Gastroesophageal sphincter (tissue), 4 donors: ENCODE measurements at regions not wholly inside any gene's neighbourhood (a gene's known extent, or its start where the extent isn't known, plus 50 kb on each side); places are given as distances from the start of the nearest gene placed in this dataset.

Experiments
- ATAC-seq: fragments of 150-250 bp; one replicate; pipeline ENCODE4 v1.9.1; 2016; ENCODE audit warnings: mild to moderate bottlenecking, moderate library complexity
- H3K27ac ChIP-seq, 4 donors: fragments of 200-600 bp; sonication (generic) in 3 of 4; 1 replicate in 3 of 4; 2 replicates in 1 of 4; pipeline ENCODE4 v1.5.1; 2016 to 2019
- H3K27me3 ChIP-seq: fragments of 200-600 bp; sonication (generic); one replicate; pipeline ENCODE4 v1.5.1; 2019
- H3K36me3 ChIP-seq, 2 donors: fragments of 200-600 bp; sonication (generic); one replicate each; pipeline ENCODE4 v1.5.1; 2019; ENCODE audit warnings: control low read depth in 1 of 2
- H3K4me1 ChIP-seq, 3 donors: fragments of 200-600 bp; sonication (generic); 1 replicate in 2 of 3; 2 replicates in 1 of 3; pipeline ENCODE4 v1.5.1; 2016 to 2019; ENCODE audit warnings: control low read depth in 2 of 3
- H3K4me3 ChIP-seq, 2 donors: fragments of 200-600 bp; sonication (generic); one replicate each; pipeline ENCODE4 v1.5.1; 2019; ENCODE audit warnings: mild to moderate bottlenecking in 1 of 2, moderate library complexity in 1 of 2
- H3K9me3 ChIP-seq, 3 donors: fragments of 200-600 bp; sonication (generic); one replicate each; pipeline ENCODE4 v1.5.1; 2017 to 2019; ENCODE audit warnings: control low read depth in 2 of 3
- CTCF ChIP-seq, 4 experiments: fragments of 200-600 bp in 2 of 4; fragments of 450-650 bp in 2 of 4; sonication (generic) in 1 of 4; IDR thresholded peaks; one replicate each; pipeline ENCODE4 v1.5.1; 2017 to 2019; ENCODE audit warnings: antibody characterized with exemption in 4 of 4, mild to moderate bottlenecking in 2 of 4, moderate library complexity in 2 of 4
- EP300 ChIP-seq: sonication (generic); formaldehyde crosslinking; IDR thresholded peaks from one replicate; pipeline ENCODE4 v1.6.1; 2017; ENCODE audit warnings: antibody characterized with exemption, mild to moderate bottlenecking
- POLR2A ChIP-seq, 2 donors: fragments of 450-650 bp; IDR thresholded peaks; one replicate each; pipeline ENCODE4 v1.6.1; 2017; ENCODE audit warnings: antibody characterized with exemption in 2 of 2, mild to moderate bottlenecking in 2 of 2, moderate library complexity in 1 of 2
- POLR2AphosphoS5 ChIP-seq: sonication (generic); formaldehyde crosslinking; IDR thresholded peaks from one replicate; pipeline ENCODE4 v1.6.1; 2017; ENCODE audit warnings: antibody characterized with exemption
- WGBS, 2 donors: methylation state at CpG; one replicate each; pipeline ENCODE4 v1.1.5; 2018; ENCODE audit warnings: low coverage in 1 of 2; 5-methylcytosine and 5-hydroxymethylcytosine counted together

GRCh38 chrX:7447801-7448499 is 300.0 kb upstream of the PUDP start:
- Histone ChIP-seq H3K4me1 (no peaks in the 10 kb centered on the region), H3K9me3 (no peaks in the 10 kb centered on the region), H3K4me3 (no peak overlapping the region), H3K27ac (no peak overlapping the region), H3K27me3 (no peaks in the 10 kb centered on the region), H3K36me3 (no peaks in the 10 kb centered on the region)
- TF ChIP-seq POLR2A (IDR thresholded peaks at IDR 0.05) (no peak), POLR2AphosphoS5 (no peak), EP300 (no peak), CTCF (IDR thresholded peaks at IDR 0.05) (no peak)
- no peak for ATAC-seq
- 59 to 84% methylated on average over 3 to 8 of the region's 8 CpGs for WGBS, 2 donors

- Histone ChIP-seq H3K36me3 (no peaks in the 10 kb centered on the region), H3K27ac (no peak overlapping the region), H3K9me3 (no peaks in the 10 kb centered on the region), H3K4me1 (no peaks in the 10 kb centered on the region), H3K4me3 (no peak overlapping the region), H3K27me3 (no peaks in the 10 kb centered on the region)
- WGBS, 2 donors, result 79 to 100% methylated on average over 1 to 4 of the region's 4 CpGs
- no peak for TF ChIP-seq POLR2AphosphoS5
- no peak for TF ChIP-seq CTCF (IDR thresholded peaks at IDR 0.05)
- TF ChIP-seq EP300, result no peak
- no peak for TF ChIP-seq POLR2A (IDR thresholded peaks at IDR 0.05)
- no peak for ATAC-seq
Measured at GRCh38 chrX:7446815-7447214, 298.9 kb upstream of the PUDP start.

- H3K36me3 ChIP-seq, result no peaks in the 10 kb centered on the region
- H3K9me3 ChIP-seq, result no peaks in the 10 kb centered on the region
- no peak for TF ChIP-seq POLR2A (IDR thresholded peaks at IDR 0.05)
- TF ChIP-seq CTCF (IDR thresholded peaks at IDR 0.05), result no peak
- TF ChIP-seq EP300, result no peak
- TF ChIP-seq POLR2AphosphoS5, result no peak
- WGBS, 2 donors, result 71 to 100% methylated on average over 1 to 2 of the region's 2 CpGs
- H3K27me3 ChIP-seq, result no peaks in the 10 kb centered on the region
- no peak overlapping the region for H3K4me3 ChIP-seq
- H3K4me1 ChIP-seq, result no peaks in the 10 kb centered on the region
- no peak for ATAC-seq
- no peak overlapping the region for H3K27ac ChIP-seq
Measured at GRCh38 chrX:7444967-7445366, 297.0 kb upstream of the PUDP start.

GRCh38 chrX:7441586-7441985 is 293.6 kb upstream of the PUDP start:
- Histone ChIP-seq H3K4me1 (no peaks in the 10 kb centered on the region), H3K27me3 (no peaks in the 10 kb centered on the region), H3K27ac (no peak overlapping the region), H3K36me3 (no peaks in the 10 kb centered on the region), H3K9me3 (no peaks in the 10 kb centered on the region), H3K4me3 (no peak overlapping the region)
- ATAC-seq, result no peak
- TF ChIP-seq EP300 (no peak), CTCF (IDR thresholded peaks at IDR 0.05) (no peak), POLR2A (IDR thresholded peaks at IDR 0.05) (no peak), POLR2AphosphoS5 (no peak)
- 78 to 91% methylated on average over 3 to 5 of the region's 6 CpGs for WGBS, 2 donors

- Histone ChIP-seq H3K27me3 (no peaks in the 10 kb centered on the region), H3K9me3 (no peaks in the 10 kb centered on the region), H3K36me3 (no peaks in the 10 kb centered on the region), H3K4me3 (no peak overlapping the region), H3K27ac (no peak overlapping the region), H3K4me1 (no peaks in the 10 kb centered on the region)
- 86 to 87% methylated on average over 2 of the region's 2 CpGs for WGBS, 2 donors
- ATAC-seq, result no peak
- TF ChIP-seq EP300, result no peak
- no peak for TF ChIP-seq POLR2AphosphoS5
Measured at GRCh38 chrX:7435822-7436221, 287.9 kb upstream of the PUDP start.
